GM21619 (cell line): ENCODE measurements at regions not wholly inside any gene's neighbourhood (a gene's known extent, or its start where the extent isn't known, plus 50 kb on each side); places are given as distances from the start of the nearest gene placed in this dataset.
"Not testable (repeated sequence)": the region's sequence is repeated elsewhere in the genome, so short reads cannot be mapped to it uniquely, and the experiment has no call there.

Source experiments
- ATAC-seq: cut with Tn5 transposase; IDR thresholded peaks from one replicate; pipeline ENCODE4 v1.9.1; 2021; ENCODE audit not compliant: unreplicated experiment

- ATAC-seq = no peak
These were observed 1621.6 kb downstream of the CDH8 start for GRCh38 chr16:60414613-60415012.

DNA sequence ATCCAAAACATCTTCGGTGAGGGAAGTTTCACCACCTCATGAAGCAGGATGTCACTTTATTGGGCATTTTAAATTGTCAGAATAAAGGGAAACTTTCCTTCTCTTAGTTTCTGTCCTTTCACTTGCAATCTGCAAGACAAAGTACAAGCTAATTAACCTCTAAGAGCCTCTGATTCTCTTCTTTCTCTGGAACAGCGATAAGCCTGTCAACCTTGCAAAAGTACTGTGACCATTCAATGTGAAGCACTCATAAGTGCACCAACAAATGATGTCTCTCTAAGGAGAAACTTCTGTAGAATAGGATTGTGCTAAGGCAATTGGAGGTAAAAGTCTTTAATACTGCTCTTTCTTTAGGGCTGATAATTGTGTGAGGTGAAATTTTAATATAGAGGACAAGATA lies 1622.3 kb downstream of the CDH8 start:
- no peak for ATAC-seq

- no peak for ATAC-seq
These were observed 1628.6 kb downstream of the CDH8 start for GRCh38 chr16:60407606-60408005.

DNA sequence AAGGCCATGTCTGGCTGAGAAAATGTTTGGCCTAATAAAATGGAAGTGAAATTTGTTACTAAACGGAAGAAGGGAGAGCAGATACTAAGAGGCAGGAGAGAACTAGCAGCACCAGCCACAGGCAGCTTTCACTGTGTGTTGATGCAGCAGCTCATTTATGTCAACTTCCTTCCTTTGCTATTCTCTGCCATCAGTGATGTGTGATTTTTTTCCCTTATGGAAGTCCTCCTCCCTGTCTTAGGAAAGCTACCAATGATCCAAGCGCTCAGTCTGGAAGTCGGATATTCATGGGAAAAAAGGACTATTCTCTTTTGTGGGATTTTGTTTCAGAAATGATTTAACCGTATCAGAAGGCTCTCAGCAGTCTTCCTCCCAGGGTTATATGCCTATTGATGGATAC lies 1629.2 kb downstream of the CDH8 start:
- ATAC-seq = no peak

DNA sequence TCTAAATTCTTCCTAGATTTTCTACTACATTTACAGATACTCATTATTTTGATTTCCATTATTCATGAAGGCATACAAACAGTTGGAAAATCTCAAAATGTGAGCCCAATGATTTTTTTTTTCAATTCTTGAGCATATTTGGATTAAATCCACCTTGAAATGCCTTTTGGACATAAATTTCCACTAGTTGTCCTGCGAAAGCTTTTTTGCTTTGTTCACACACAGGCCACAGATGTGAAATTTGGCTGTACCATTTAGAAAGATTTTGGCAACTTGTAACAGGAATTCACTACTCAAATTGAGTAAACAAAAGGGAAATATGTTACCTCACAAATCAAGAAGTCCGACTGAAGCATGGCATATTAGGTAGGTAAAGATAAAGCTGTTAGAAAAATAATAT lies 1631.0 kb downstream of the CDH8 start:
- no peak for ATAC-seq

GRCh38 chr16:60404401-60404800 lies 1631.8 kb downstream of the CDH8 start:
- ATAC-seq = no peak

- not testable (repeated sequence) for ATAC-seq
These were observed 1633.3 kb downstream of the CDH8 start for GRCh38 chr16:60402941-60403340.

DNA sequence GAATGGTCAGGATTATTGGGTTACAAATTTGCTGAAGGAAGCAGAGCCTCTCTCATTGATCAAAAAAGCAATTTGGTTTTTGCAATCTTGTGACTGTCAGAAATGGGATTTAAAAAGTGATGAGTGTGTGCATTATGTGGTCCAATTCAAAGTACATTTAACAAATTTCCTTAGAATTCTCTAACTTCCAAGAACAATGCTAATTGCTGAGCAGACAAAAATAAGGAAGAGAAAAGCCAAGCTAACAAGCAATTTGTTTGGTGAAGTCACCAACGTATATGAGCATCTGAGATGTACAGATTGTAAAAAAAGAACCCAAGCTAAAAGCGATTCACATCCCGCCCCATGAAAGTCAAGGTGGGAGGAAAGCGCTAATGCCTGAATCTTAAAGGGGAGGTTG lies 1643.9 kb downstream of the CDH8 start:
- no peak for ATAC-seq

DNA sequence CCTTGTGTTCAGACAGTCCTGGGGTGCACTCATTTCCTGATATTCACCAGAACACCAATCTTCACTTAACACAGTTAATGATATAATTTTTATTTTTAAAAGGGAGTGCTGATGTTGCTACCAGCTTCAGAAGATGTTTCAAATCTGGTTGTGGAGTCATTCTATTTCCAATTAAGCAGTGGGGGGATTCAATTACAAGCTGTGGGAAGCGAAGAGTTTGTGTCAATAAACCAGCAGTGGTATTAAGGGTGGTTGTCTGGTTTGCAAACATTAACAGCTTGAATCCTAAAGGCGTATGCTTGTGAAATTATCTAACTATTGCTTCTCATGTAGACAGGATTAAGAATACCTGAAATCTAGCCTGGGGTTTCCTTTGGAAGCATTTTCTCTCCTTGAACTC lies 1637.5 kb upstream of the GOT2 start:
- ATAC-seq = no peak

GRCh38 chr16:60367739-60368138 lies 1633.6 kb upstream of the GOT2 start:
- ATAC-seq = no peak

- no peak for ATAC-seq
These were observed 1629.5 kb upstream of the GOT2 start for GRCh38 chr16:60363566-60363965.

GRCh38 chr16:60359866-60360265 lies 1625.8 kb upstream of the GOT2 start:
- not testable (repeated sequence) for ATAC-seq

DNA sequence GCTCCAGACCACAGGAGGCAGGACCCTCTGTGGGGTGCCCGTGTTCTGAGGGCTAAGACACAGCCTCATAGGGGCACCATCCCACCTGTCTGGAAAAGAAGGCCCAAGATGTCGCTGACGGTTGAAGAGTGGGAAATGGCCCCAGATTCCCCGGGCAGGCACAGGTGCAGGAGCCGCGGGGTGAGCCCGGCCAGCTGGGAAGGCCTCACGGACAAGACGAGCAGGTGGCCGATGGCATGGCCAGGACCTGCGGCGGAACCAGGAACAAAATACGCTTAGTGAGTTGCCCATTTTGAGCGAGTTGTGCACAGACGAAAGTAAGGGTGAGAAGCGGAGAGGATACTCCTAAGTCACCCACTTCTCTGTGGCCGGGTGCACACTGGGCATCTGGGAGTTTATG lies 1625.3 kb upstream of the GOT2 start:
- not testable (repeated sequence) for ATAC-seq

- ATAC-seq = not testable (repeated sequence)
These were observed 1623.9 kb upstream of the GOT2 start for GRCh38 chr16:60357876-60358522.

DNA sequence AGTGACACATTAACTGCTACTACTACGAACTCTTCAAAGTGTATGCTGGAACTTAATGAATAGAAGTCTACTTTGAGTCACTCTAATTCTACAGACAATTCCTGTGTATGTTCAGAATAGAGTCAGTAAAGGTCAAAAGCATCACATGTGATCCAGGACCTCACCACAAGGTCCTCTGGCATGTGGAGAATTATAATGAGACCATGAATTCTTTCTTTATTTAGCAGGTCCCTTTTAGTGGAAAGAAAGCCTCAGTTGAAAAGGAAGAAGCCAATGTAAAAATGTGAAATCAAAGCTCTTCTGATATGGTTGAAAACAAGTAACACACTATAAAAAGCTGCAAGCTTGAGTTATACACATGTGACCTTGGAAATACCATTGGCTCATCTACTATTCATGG lies 1612.1 kb upstream of the GOT2 start:
- no peak for ATAC-seq

GRCh38 chr16:60337671-60338070 lies 1603.6 kb upstream of the GOT2 start:
- no peak for ATAC-seq

- ATAC-seq = no peak
These were observed 1597.1 kb upstream of the GOT2 start for GRCh38 chr16:60331168-60331567.

DNA sequence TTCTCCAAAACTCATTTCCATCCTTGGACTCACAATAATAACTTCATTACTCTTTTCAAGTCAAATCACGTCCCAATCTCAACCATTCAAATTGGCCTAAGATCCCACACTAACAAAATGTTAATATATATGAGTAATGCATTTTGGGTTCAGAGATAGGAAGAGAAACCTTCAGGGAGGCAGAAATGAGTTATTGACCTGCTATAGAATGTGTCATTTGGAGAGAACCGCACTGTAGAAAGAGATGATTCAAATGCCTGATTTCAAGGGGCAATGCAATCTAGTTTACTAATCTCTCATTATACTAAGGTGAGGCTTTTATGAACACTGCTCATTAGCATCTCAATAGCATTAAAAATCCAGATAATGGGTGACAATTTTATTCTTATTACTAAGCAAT lies 1595.0 kb upstream of the GOT2 start:
- ATAC-seq = no peak

DNA sequence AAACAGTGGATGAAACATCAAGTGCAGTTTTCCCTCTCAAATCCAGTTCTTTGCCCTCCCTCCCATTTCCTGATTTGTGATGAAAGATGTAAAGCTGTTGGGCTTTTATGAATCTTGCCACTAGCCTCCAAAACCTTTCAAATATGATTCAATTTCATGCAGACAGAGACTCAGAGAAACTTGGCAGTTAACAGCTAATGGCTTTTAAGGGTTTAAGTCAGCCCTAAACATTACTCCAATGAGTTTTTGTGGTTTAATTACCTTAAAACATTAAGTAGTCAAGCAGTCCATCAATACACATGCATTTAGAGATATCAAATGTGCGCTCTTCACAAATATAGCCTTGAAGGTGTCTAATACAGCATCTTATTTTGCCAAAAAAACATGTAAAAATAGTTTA lies 1594.0 kb upstream of the GOT2 start:
- no peak for ATAC-seq

DNA sequence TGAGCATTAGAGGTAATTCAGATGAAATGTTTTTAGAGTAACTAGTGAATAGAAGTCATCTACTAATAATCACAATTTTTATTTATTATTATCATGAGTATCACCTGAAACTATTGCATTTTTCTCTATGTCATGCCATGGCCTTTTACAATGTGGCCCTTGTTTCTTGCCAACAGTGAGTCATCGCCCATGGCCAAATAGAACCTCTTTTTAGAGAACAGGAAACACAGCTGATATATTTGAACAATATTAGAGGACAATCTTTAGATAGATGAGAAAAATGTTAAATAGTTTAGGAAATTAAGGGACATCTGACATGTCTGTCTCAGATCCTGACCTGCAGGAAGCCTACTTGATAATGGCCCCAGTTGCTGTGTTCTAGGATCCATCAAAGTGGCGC lies 1584.4 kb upstream of the GOT2 start:
- no peak for ATAC-seq

GRCh38 chr16:60310846-60311445 lies 1576.8 kb upstream of the GOT2 start:
- no peak for ATAC-seq

- ATAC-seq = no peak
These were observed 1570.6 kb upstream of the GOT2 start for GRCh38 chr16:60304720-60305119.

- no peak for ATAC-seq
These were observed 1570.0 kb upstream of the GOT2 start for GRCh38 chr16:60304066-60304465.
